NCI-H82 treated with DMSO at 0.1 percent for 48 hours (cell line): ENCODE measurements at regions not wholly inside any gene's neighbourhood (a gene's known extent, or its start where the extent isn't known, plus 50 kb on each side); places are given as distances from the start of the nearest gene placed in this dataset.

Source experiments
- DNase-seq: peaks from one replicate; lab custom pipeline; 2025; ENCODE audit not compliant: unreplicated experiment; lab: John Stamatoyannopoulos, UW

DNA sequence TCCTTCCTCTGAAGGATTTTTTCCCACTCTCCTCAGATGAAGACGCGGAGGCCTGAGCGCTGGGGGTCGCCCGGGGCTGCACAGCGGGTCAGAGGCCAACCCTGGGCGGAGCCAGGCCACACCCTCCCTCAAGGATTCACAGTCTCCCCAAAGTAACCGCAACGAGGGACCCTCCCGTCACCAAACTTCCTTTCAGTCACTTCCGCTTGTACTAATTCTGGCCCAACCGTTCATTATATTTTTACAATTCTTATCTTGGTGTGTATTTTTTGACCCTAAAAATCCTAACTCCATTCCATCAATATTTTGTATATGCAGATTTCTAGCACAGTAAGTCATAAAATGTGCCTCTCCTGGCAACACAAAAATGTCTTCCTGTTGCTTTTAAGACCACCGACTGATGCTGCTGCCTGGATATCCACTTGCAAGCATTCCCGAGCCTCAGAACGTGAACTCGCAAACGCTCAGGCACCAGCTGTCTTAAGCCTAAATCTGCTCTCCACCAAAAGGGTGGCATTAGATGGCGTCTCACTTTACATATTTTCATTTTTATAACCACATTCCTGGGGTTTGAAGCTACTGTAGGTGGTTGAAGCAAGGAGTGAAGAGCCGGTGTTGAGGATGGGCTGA lies 128.0 kb downstream of the DLL1 start:
- DNase-seq: no peak

DNA sequence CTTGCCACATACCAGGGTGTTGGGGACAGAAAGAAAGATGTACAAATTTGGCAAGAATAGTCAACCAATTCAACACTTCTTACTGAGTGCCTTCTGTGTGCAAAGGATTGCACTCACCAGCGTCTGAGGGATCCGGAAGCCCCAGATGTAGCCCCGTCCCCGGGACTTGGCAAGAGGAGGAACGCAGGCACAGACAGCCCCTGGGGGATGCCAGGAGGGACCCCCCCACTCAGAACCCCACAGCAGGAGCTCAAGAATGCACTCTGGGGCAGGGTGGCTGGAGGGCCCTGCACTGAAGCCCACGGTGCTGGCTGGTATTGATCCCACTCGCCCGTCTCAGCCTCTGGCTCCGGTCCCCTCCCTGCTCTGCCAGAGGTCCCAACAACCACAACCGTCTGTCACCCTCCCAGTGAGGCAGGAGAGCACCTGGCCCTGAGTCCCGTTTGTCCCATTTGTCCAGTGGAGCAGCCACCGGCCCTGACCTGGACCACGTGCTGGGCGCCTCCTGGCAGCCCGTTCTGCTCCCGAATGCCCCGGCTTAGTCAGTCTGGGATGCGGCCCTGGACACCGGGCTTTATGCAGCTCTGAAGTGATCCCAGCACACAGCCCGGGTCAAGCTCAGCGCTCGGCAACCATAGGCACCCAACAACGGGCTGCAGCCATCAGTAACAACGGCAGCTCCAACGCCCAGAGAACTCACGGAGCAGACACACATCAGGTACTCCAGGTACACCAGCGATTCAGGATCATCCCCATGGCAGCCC lies 128.7 kb downstream of the DLL1 start:
- no peak for DNase-seq

- DNase-seq: no peak
These were observed 130.0 kb downstream of the DLL1 start for GRCh38 chr6:170160628-170161611.

GRCh38 chr6:170160031-170160627 lies 130.7 kb downstream of the DLL1 start:
- no peak for DNase-seq

DNA sequence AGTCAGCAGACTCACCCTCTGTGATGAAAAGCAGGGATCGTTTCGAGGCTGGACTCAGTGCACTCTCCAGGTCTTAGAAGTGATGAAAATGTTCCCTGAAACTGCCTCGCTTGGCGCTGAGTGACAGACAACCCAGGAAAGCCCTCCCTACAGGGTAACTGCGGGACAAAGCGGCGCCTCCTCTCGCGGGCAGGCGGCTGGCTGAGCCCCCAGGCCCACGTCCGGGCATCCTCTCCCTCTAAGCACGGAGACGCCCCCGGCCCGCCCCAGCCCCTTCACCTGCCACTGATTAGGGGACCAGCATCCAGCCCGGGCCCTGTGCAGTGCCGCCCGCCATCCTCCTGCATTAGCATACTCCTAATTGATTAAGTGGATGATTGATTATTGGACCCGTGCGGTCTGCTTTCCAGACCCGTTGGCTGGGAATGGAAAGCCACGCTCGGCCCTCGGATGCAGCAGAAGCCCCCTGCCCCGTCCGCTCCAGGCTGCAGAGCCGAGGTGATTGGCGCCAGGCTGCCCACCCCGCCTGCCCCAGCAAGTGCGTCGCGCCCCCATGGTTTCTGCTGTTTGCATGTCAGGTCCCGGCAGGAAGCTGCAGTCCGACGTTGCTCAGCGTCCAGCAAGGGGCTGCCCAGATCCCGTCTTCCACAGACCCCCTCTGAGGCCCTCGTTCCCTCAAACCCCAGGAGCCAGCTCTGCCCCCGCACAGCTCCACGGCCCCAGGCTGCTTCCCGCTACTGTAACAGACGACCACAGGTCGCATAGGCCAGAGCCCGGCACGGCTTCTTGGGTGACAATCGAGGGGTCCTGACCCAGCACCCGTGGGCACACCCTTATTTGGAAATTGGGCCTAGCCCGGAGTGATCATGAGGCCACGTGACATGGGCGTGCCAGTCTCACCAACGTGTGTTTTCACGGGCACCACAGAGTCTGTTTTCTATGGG lies 131.6 kb downstream of the DLL1 start:
- no peak for DNase-seq

DNA sequence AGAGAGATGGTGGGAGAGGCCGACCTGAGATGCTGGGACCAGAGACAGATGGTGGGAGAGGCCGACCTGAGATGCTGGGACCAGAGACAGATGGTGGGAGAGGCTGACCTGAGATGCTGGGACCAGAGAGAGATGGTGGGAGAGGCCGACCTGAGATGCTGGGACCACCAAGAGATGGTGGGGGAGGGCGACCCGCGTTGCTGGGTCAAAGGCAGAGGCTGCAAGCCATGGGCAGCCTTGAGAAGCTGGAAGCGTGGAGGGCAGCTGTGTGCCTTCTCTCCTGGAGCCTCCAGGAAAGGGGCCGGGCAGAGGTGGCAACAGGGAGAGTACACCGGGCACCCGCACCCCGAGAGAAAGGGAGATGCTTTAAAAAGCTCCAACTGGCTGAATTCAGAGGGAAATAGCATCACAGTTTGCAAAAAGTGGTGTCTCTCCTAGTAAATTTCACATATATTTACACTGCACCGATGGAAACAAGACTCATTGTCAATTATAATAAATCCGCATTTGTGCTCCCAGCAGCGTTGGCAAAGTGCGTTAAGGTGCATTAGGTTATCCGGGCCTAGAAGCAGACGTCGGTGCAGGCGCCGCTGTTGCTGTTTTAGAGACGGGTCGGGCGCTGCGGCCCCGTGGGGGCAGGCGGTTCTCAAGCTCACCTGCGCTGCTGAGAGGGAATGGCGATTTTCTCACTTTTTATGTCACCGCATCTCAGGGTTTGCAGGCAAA lies 132.4 kb downstream of the DLL1 start:
- no peak for DNase-seq

DNA sequence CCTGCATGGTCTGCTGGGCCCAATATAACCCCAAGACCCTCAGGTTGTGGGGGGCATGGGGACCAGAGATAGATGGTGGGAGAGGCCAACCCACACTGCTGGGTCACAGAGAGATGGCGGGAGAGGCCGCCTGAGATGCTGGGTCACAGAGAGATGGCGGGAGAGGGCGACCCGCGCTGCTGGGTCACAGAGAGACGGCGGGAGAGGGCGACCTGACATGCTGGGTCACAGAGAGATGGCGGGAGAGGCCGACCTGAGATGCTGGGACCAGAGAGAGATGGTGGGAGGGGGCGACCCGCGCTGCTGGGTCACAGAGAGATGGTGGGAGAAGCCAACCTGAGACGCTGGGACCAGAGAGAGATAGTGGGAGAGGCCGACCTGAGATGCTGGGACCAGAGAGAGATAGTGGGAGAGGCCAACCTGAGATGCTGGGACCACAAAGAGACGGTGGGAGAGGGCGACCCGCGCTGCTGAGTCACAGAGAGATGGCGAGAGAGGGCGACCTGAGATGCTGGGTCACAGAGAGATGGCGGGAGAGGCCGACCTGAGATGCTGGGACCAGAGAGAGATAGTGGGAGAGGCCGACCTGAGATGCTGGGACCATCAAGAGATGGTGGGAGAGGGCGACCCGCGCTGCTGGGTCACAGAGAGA lies 133.2 kb downstream of the DLL1 start:
- no peak for DNase-seq

- no peak for DNase-seq
These were observed 134.2 kb downstream of the DLL1 start for GRCh38 chr6:170156448-170157375.

- DNase-seq: no peak
These were observed 135.2 kb downstream of the DLL1 start for GRCh38 chr6:170155464-170156196.

DNA sequence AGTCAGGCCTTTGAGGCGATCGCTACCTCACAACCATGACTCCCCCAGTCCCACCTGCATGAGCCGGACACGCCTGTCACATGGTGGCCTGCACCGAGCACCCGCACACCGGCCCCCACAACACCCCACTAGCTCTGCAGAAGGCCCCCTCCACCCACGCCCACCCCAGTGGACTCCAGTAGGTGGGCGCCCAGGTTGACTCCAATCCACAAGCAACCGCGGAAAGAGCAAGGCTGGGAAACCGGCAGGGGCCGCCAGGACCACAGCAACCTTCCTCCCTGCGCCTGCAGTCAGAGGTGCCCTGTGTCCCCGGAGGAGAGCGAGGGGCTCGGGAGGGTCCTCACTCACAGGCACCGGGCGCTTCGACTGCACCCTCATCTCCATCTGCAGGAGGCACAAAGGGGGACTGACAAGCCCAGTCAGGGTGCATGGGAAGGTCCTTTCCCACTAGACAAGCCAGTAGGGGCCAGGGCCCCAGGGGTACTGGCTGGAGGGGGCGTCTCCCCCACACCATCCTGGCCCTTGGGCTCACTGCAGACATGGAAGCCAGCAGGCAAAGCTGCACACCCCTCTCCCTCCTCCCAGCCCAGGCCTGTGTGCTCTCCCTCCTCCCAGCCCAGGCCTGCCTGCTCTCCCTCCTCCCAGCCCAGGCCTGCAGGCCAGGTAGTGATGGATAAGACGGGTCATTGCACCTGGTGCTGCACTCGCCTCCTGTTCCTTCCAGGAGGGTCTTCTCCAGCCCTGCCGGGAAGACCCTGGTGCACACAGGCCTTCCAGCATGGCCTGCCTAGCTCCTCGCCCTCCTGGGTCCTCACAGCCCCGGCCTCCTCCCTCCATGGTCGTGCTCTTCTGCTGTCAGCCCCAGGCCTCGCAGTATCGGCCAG lies 137.2 kb downstream of the DLL1 start:
- DNase-seq: no peak

DNA sequence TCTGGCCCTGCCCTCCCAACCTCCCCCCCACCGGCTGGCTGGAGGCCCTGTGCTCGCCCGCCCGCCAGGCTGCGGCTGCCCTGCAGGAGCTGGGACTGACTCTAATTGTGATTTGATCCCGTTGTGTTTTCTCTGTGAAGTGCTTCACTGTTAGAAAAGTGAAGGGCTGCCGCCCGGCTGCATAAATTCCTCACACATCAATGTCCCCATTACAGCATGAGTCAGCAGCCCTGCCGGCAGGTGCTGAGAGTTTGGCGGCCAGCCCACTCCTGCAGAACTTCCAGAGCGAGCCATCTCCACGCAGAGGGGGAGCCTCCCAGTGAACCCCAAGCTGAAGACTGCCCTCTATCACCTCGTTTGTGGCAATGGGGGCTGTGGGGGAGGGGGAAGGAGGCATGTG lies 137.9 kb downstream of the DLL1 start:
- no peak for DNase-seq

DNA sequence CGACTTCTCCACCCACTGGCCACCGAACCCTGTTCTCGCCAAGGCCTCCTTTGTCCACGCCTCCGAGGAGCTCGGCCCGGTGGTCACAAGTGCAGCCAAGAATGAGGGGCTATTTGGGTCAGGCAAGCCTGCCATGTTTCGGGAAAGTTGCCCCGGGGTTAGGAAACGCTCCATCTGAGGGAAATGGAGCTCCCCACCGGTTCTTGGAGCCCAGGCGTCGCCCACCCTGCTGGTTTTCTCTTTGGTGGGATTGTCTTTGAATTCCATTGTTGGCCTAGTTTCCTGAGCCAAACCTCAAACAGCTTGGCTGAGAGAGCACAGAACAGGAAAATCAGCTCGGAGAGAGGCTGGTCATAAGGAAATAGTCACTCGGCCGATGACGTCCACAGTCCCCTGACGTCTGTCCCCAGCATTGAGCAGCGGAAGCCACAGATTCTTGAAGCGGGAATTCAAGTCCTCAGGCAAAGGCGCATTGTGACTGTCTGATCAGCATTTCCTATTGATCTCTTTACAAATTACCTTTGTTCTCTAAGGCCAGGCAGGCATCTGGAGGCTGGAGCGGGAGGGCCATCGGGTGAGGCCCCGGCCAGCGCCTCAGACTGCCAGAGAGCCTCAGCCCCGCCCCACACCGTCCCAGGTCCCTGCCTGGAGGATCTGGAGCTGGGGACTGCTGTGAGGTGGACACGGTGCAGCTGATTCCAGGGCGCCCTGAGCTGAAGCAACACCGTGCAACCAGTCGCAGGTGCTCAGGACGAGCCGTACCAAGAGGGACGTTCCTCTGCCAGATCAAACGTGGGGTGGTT lies 138.6 kb downstream of the DLL1 start:
- DNase-seq: no peak

DNA sequence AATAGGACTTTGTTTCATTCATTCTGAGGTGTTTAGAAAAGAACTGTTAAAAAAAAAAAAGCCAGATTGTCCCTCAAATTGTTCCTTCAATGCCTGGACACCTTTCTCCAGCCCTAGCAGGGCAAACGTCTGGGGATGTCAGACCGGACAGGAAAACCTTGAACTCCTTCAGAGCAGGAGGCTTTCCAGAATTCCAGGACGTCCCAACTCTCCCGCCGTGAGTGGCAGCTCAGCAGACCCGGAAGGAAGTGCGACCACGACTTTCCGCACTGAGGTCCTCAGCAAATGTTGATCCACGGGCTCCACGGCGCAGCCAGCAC lies 139.1 kb downstream of the DLL1 start:
- no peak for DNase-seq

DNA sequence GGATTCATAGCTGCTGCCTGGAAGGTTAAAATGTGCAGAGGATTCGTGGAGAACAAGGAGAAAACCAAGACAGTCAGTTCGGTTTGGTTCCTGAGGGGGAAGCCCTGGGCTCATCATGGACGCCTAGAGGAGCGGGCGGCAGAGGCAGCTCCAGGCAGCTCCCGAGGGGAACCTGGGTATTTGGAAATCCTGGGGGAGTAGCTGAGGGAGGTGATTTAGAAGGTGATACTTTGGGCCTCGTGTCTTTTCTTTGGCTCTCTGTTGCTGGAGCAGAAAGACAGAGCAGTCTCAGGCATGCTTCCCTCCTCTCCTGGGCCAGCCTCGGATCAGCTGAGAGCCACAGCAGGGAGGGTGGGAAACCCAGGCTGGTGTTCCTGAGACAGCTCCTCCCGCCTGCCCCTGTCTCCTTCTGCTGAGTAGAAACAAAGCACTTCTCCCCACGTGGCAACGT lies 139.5 kb downstream of the DLL1 start:
- DNase-seq: no peak

DNA sequence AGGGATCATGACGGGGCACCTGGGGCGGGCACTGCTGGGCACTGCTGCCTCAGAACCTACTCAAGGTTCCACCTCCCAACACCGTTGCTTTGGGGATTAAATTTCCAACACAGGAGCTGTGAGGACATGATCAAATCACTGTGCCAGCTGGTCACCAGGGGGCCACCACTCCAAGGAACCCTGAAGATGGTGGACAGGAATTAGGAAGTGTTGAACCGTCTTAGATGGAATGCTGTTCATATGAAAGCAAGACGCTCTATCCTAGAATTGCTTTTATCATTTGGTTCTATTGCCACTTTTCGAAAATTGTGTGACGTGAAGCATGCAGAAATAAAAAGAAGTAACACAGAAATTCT lies 140.3 kb downstream of the DLL1 start:
- DNase-seq: no peak
